Adrenal gland (tissue), 9 donors: ENCODE measurements at regions not wholly inside any gene's neighbourhood (a gene's known extent, or its start where the extent isn't known, plus 50 kb on each side); places are given as distances from the start of the nearest gene placed in this dataset.

Experiments used
- DNase-seq, 7 donors: peaks; one replicate each; pipeline ENCODE4 v3.0.0-alpha.2; 2019 to 2020
- H3K27ac ChIP-seq, 5 donors: fragments of 200-600 bp; sonication (generic) in 4 of 5; 1 replicate in 3 of 5; 2 replicates in 2 of 5; pipeline versions ENCODE4 v1.5.1 to v1.8.0; 2016 to 2020; ENCODE audit warnings: mild to moderate bottlenecking in 1 of 5
- H3K27me3 ChIP-seq: fragments of 200-600 bp; 2 replicates; pipeline ENCODE4 v1.8.0; 2021
- H3K36me3 ChIP-seq, 2 donors: fragments of 200-600 bp; replicated peaks in 1 of 2; 1 replicate in 1 of 2; 2 replicates in 1 of 2; pipeline versions ENCODE4 v1.5.1 to v1.8.0; 2018 to 2022
- H3K4me1 ChIP-seq, 2 donors: fragments of 200-600 bp; replicated peaks in 1 of 2; 1 replicate in 1 of 2; 2 replicates in 1 of 2; pipeline versions ENCODE4 v1.5.1 to v1.8.0; 2018 to 2021
- H3K4me3 ChIP-seq, 4 donors: fragments of 200-600 bp; sonication (generic) in 3 of 4; one replicate each; pipeline ENCODE4 v1.5.1; 2016 to 2018
- H3K9me3 ChIP-seq, 3 donors: fragments of 200-600 bp; sonication (generic) in 1 of 3; replicated peaks in 1 of 3; 1 replicate in 2 of 3; 2 replicates in 1 of 3; pipeline versions ENCODE4 v1.5.1 to v1.8.0; 2016 to 2021
- POLR2A ChIP-seq, 2 donors: fragments of 450-650 bp; IDR thresholded peaks; one replicate each; pipeline ENCODE4 v1.6.1; 2017; ENCODE audit warnings: antibody characterized with exemption in 2 of 2, mild to moderate bottlenecking in 2 of 2, moderate library complexity in 1 of 2
- WGBS, 4 donors: extraction: QIAGEN DNeasy Blood & Tissue Kit in 2 of 4; methylation state at CpG; one replicate each; pipeline versions ENCODE4 v1.1.5 to v1.1.7; 2013 to 2017; 5-methylcytosine and 5-hydroxymethylcytosine counted together
- intact Hi-C, 2 donors: fragments of 100-400 bp; cut with DNase I; formaldehyde crosslinking; loops; one replicate each; pipeline versions ENCODE4 v1.14.1 to v1.15.0; 2022 to 2023
- TF ChIP-seq, protein P1 (sequence below), 6 experiments: fragments of 450-650 bp in 4 of 6; fragments of 200-600 bp in 2 of 6; sonication (generic) in 1 of 6; IDR thresholded peaks; 1 replicate in 5 of 6; 2 replicates in 1 of 6; pipeline versions ENCODE4 v1.5.1 to v1.8.0; 2016 to 2021; ENCODE audit warnings: antibody characterized with exemption in 6 of 6, mild to moderate bottlenecking in 2 of 6, moderate library complexity in 1 of 6
- donor health status: healthy with polysubstance abuse.
- donor health status: Bipolar disorder and iron deficiency.
- donor health status: DM: yes; HTN: yes; CAD: no.
- donor health status: DM: no; HTN: no; CAD: no.
- donor health status: DM: no; HTN: no; CAD: no.

DNA sequence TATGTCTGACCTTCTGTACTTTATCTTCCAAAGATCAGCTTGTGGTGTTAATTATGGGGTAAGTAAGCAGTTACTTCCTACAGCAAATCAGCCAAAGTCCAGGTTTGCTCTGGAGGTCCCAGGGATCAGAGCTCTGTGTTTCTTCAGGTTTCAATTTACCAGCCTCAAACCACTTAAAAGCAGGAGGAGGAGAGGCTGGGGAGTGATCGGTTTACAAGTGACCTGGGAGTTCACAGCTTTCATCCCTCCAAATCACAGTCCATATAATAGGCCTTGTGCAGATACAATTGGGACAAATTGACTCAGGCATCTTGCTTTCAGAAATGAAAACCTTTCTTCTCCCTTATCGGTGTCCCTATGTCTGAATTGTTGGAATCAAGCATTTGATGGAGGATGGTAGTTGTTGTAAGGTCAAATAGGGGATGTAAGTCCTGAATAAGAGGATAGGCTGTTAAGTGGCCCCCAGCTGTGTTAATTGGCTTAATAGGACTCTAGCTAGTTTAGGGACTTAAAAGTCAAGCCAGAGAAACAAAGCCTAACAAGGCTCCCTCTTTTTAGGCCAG, 188.0 kb upstream of the NT5C1B start:
- no peak overlapping the region for H3K27ac ChIP-seq
- peaks cover 0 to 3% (median 0%) of the 10 kb centered on the region in 3 donors for H3K9me3 ChIP-seq
- no peaks in the 10 kb centered on the region for H3K36me3 ChIP-seq
- H3K27me3 ChIP-seq, result no peaks in the 10 kb centered on the region
- no peaks in the 10 kb centered on the region for H3K4me1 ChIP-seq
- TF ChIP-seq, protein P1, sequence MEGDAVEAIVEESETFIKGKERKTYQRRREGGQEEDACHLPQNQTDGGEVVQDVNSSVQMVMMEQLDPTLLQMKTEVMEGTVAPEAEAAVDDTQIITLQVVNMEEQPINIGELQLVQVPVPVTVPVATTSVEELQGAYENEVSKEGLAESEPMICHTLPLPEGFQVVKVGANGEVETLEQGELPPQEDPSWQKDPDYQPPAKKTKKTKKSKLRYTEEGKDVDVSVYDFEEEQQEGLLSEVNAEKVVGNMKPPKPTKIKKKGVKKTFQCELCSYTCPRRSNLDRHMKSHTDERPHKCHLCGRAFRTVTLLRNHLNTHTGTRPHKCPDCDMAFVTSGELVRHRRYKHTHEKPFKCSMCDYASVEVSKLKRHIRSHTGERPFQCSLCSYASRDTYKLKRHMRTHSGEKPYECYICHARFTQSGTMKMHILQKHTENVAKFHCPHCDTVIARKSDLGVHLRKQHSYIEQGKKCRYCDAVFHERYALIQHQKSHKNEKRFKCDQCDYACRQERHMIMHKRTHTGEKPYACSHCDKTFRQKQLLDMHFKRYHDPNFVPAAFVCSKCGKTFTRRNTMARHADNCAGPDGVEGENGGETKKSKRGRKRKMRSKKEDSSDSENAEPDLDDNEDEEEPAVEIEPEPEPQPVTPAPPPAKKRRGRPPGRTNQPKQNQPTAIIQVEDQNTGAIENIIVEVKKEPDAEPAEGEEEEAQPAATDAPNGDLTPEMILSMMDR (IDR thresholded peaks at IDR 0.05), result no peak
- TF ChIP-seq POLR2A (IDR thresholded peaks at IDR 0.05), result no peak
- intact Hi-C loops, result no loop called here
- H3K4me3 ChIP-seq, result no peak overlapping the region
- no peak for DNase-seq
- WGBS, 4 donors, result 54 to 57% (median 55%) methylated on average over 2 of the region's 2 CpGs

DNA sequence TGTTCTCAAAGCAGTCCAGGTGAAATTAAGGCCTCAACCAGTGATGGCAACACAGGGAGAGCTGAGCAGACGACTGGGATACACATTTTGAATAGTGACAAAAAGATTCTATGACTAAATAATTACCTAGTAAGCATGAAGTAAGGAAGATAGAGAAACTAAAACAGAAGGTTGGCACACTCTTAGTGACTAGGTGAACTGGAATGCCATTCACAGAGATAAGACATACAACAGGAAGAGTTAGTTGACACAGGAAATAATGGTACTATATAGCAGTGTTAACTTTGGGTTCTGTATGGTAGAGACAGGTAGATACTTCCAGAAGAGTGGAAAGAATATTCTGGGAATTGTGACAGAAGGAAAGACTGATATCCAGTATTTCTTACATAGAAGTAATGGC, 181.8 kb upstream of the NT5C1B start:
- H3K4me3 ChIP-seq, result no peak overlapping the region

DNA sequence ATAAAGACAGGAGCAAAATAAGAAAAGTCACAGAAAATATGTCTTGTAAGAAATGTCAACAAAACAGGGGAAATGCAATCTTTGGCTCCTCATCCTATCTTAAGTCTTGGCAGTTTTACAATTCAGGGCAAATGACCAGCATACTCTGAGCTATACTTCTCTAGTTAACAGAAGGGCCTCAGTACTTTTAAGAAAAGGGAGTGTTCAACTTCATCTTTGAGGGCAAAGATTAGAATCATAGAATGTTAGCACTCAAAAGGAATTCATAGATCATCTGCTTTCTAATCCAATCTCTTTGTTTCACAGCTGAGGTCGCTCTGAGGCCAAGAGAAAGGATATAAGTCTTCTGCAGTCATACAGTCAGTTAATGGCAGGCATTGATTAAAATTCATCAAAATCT, 174.0 kb upstream of the NT5C1B start:
- Histone ChIP-seq H3K4me1 (no peaks in the 10 kb centered on the region), H3K4me3 (no peak overlapping the region), H3K9me3 (peaks cover 0 to 5% (median 0%) of the 10 kb centered on the region in 3 donors), H3K36me3 (no peaks in the 10 kb centered on the region), H3K27ac (no peak overlapping the region), H3K27me3 (no peaks in the 10 kb centered on the region)
- WGBS, 4 donors, result 59 to 67% (median 62%) methylated on average over 1 of the region's 1 CpG
- no peak for TF ChIP-seq POLR2A (IDR thresholded peaks at IDR 0.05)
- TF ChIP-seq, protein P1 (IDR thresholded peaks at IDR 0.05), result no peak
- intact Hi-C loops, result no loop called here
- DNase-seq, result no peak

More for the DNA sequence above, 181.8 kb upstream of the NT5C1B start:
- Histone ChIP-seq H3K36me3 (no peaks in the 10 kb centered on the region), H3K27ac (no peak overlapping the region), H3K4me1 (no peaks in the 10 kb centered on the region), H3K9me3 (peaks cover 0 to 8% (median 0%) of the 10 kb centered on the region in 3 donors), H3K27me3 (no peaks in the 10 kb centered on the region)
- DNase-seq, result no peak
- WGBS, 4 donors, result 44 to 86% (median 61%) methylated on average over 1 of the region's 1 CpG
- TF ChIP-seq, protein P1 (IDR thresholded peaks at IDR 0.05), result no peak
- intact Hi-C loops, result no loop called here

DNA sequence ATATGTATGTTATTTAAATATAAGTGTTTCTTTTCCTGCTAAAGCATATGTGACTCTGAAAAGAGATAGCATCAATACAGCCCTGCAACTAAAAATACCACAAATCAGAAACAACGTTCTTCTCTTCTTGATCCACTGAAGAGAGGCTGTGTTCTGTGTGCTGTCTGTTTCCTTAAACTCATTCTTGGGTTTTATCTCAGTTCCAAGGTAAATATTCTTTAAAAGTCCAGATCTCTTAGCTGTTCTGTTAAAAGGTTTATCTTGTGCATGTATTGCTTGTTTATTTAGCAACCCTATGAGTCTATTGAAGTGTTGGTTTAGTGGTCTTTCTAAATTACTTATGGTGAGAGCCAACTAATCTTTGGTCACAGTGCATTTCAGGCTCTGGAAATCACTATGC, 173.3 kb upstream of the NT5C1B start:
- 19 to 28% (median 25%) methylated on average over 1 of the region's 1 CpG for WGBS, 4 donors
- TF ChIP-seq, protein P1 (IDR thresholded peaks at IDR 0.05), result no peak
- no peak for TF ChIP-seq POLR2A (IDR thresholded peaks at IDR 0.05)
- no peak overlapping the region for H3K4me3 ChIP-seq

More for the DNA sequence above, 173.3 kb upstream of the NT5C1B start:
- intact Hi-C loops, result no loop called here
- Histone ChIP-seq H3K27ac (no peak overlapping the region), H3K27me3 (no peaks in the 10 kb centered on the region), H3K9me3 (no peaks in the 10 kb centered on the region), H3K4me1 (no peaks in the 10 kb centered on the region), H3K36me3 (no peaks in the 10 kb centered on the region)
- DNase-seq, result no peak
